ENCODE measurements at regions not wholly inside any gene's neighbourhood (a gene's known extent, or its start where the extent isn't known, plus 50 kb on each side); places are given as distances from the start of the nearest gene placed in this dataset.

DNA sequence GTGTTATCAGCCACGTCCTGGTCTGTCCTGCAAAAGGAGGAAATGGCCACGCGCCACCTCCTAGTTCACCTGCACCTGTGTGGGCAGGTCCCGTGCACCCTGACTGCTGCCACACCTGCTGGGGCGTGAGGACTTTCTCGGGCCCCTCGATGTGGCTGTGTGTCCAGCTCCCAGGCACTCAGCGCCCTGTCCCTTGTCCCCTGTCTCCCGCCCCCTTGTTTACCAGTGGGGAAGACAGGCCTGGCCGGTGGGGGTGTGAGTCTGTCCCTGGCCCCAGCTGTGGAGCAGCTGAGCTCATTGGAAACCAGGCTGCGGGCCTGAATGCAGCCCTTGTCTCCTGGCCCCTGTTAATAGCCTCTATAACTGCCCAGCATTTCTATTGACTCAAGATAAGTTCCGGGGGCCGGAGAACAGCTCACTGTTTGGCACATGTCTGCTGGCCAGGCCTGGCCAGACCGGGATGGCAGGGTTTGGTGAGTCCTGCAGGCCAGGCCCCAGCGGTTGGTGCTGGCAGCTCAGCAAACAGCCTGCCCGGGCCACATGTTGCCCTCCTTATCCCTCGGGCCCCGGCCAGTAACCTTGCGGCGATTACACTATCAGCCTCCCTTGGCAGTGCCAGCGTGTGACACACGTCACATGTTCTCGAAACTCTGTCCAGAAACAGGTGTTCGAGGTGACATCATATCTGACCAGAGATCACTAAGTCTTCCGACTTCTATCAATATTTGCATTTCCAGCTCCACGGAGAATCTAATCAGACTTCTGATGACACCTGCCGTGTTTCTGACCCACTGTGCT, 52.1 kb downstream of the FOXL3 start:
- POLR2A ChIA-PET = no interaction called here
- no peak overlapping the region for H2AFZ ChIP-seq (ENCODE audit: low read depth, low read length)
- H4K20me1 ChIP-seq (replicated peaks; ENCODE audit: control insufficient read depth, extremely low read depth, insufficient read depth, low read length) = no peaks in the 10 kb centered on the region
- TF ChIP-seq FOS (IDR thresholded peaks at IDR 0.05; ENCODE audit: borderline replicate concordance, insufficient read depth, low read length) (no peak), GATA2 (IDR thresholded peaks at IDR 0.05; ENCODE audit: insufficient read depth, insufficient read length, low read depth, low read length) (no peak), MAX (IDR thresholded peaks at IDR 0.05; ENCODE audit: insufficient read depth, insufficient read length) (no peak), MYC (IDR thresholded peaks at IDR 0.05; ENCODE audit: low read depth, low read length) (no peak), EZH2 (IDR thresholded peaks at IDR 0.05; ENCODE audit: borderline replicate concordance, low read depth, low read length, severe bottlenecking) (no peak), POLR2AphosphoS5 (IDR thresholded peaks at IDR 0.05; ENCODE audit: insufficient read depth, low read depth, low read length) (no peak), JUN (IDR thresholded peaks at IDR 0.05; ENCODE audit: borderline replicate concordance, insufficient read depth, insufficient read length, low read depth) (no peak), POLR2A (IDR thresholded peaks at IDR 0.05; ENCODE audit: low read depth, low read length) (no peak)
- TF ChIP-seq, protein P1, sequence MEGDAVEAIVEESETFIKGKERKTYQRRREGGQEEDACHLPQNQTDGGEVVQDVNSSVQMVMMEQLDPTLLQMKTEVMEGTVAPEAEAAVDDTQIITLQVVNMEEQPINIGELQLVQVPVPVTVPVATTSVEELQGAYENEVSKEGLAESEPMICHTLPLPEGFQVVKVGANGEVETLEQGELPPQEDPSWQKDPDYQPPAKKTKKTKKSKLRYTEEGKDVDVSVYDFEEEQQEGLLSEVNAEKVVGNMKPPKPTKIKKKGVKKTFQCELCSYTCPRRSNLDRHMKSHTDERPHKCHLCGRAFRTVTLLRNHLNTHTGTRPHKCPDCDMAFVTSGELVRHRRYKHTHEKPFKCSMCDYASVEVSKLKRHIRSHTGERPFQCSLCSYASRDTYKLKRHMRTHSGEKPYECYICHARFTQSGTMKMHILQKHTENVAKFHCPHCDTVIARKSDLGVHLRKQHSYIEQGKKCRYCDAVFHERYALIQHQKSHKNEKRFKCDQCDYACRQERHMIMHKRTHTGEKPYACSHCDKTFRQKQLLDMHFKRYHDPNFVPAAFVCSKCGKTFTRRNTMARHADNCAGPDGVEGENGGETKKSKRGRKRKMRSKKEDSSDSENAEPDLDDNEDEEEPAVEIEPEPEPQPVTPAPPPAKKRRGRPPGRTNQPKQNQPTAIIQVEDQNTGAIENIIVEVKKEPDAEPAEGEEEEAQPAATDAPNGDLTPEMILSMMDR (IDR thresholded peaks at IDR 0.05; ENCODE audit: extremely low read depth in 1 of 2, insufficient read depth in 1 of 2, low read depth in 1 of 2, low read length in 2 of 2) = no peak
- H3K4me2 ChIP-seq (ENCODE audit: insufficient read depth, low read length) = no peak overlapping the region
- intact Hi-C loops (cut with micrococcal nuclease) = no loop called here
- no peaks in the 10 kb centered on the region for H3K9me3 ChIP-seq (replicated peaks; ENCODE audit: control insufficient read depth, insufficient read depth, low read length)
- no peak overlapping the region for H3K9ac ChIP-seq (replicated peaks; ENCODE audit: extremely low read depth, insufficient read depth, low read length)
- no peaks in the 10 kb centered on the region for H3K79me2 ChIP-seq (ENCODE audit: control insufficient read depth, insufficient read depth, low read length)
- no peak overlapping the region for H3K4me3 ChIP-seq (replicated peaks in 1 of 3; ENCODE audit: insufficient read depth in 1 of 3, low read depth in 1 of 3, low read length in 3 of 3)
- H3K9me1 ChIP-seq (replicated peaks; ENCODE audit: control insufficient read depth, extremely low read depth, insufficient read depth, low read length) = no peaks in the 10 kb centered on the region
- no TSS peak for BruUV-seq (replicated peaks)
- CTCF ChIA-PET = interaction anchor here (1.3 kb wide), 1 partner anchor 9 kb away, joined by 4 read pairs; no protein-coding TSS in a partner anchor
- no peak for FAIRE-seq
- no peaks in the 10 kb centered on the region for H3K36me3 ChIP-seq (ENCODE audit: control insufficient read depth in 2 of 2, extremely low read depth in 1 of 2, insufficient read depth in 2 of 2, low read length in 2 of 2)
- dilution Hi-C loops (cut with MboI; ENCODE audit: extremely low pct_ligation_motif_present, low sequenced_read_pairs) = no loop called here
- no peaks in the 10 kb centered on the region for H3K27me3 ChIP-seq (ENCODE audit: control insufficient read depth in 2 of 2, insufficient read depth in 2 of 2, low read length in 2 of 2)
- H3K27ac ChIP-seq (ENCODE audit: insufficient read depth, low read depth, low read length) = no peak overlapping the region
- DNase-seq (ENCODE audit: low read depth, low spot score) = no peak
- H3K4me1 ChIP-seq (ENCODE audit: control insufficient read depth, extremely low read depth, insufficient read depth, low read length) = no peaks in the 10 kb centered on the region

Measured in endothelial cell of umbilical vein (primary cell).